HEK293 (cell line): ENCODE measurements at regions not wholly inside any gene's neighbourhood (a gene's known extent, or its start where the extent isn't known, plus 50 kb on each side); places are given as distances from the start of the nearest gene placed in this dataset.

Experiments used
- SP2 ChIP-seq: fragments of 450-650 bp; formaldehyde crosslinking; IDR thresholded peaks from 2 replicates; pipeline ENCODE4 v1.5.1; 2016; ENCODE audit warnings: missing biosample characterization, missing genetic modification characterization
- ZNF140 ChIP-seq: fragments of 450-650 bp; formaldehyde crosslinking; IDR thresholded peaks from 2 replicates; pipeline ENCODE4 v1.5.1; 2016; ENCODE audit warnings: missing biosample characterization, missing genetic modification characterization
- ZNF211 ChIP-seq: fragments of 450-650 bp; formaldehyde crosslinking; IDR thresholded peaks from 2 replicates; pipeline ENCODE4 v1.5.1; 2016; ENCODE audit warnings: low read depth, missing biosample characterization, missing genetic modification characterization
- TF ChIP-seq, protein P1 (sequence below): fragments of 450-650 bp; formaldehyde crosslinking; conservative IDR thresholded peaks from 2 replicates; pipeline ENCODE4 v1.5.1; 2016; ENCODE audit warnings: low read depth, missing biosample characterization, missing genetic modification characterization
- TF ChIP-seq, protein P2 (sequence below): fragments of 450-650 bp; formaldehyde crosslinking; IDR thresholded peaks from 2 replicates; pipeline ENCODE4 v1.5.1; 2017; ENCODE audit warnings: missing biosample characterization, missing genetic modification characterization
- TF ChIP-seq, protein P3 (sequence below): fragments of 450-650 bp; formaldehyde crosslinking; IDR thresholded peaks from 2 replicates; pipeline ENCODE4 v1.5.1; 2016; ENCODE audit warnings: missing biosample characterization, missing genetic modification characterization
- TF ChIP-seq, protein P4 (sequence below): fragments of 450-650 bp; formaldehyde crosslinking; IDR thresholded peaks from 2 replicates; pipeline ENCODE4 v1.5.1; 2016; ENCODE audit warnings: missing biosample characterization, missing genetic modification characterization

DNA sequence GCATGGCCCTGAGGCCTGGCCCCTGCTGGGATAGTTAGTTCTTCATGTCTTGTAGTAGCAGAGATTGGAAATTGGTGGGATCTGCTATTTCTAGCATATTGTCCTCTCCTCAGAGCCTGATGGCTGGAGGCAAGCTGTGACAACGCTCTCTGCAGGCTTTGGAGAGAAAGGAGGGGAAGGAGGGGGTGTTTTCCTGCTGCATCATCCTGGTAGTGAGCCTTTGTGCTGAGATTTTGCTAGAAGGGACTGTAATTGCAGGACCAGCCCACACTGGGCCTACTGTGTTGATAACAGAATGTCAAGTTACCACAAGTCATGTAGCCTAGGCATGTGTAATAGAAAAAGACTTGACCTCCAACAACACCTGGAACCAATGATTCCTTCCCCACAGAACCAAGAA lies 351.0 kb downstream of the SIPA1L2 start:
- TF ChIP-seq SP2 (no peak), ZNF140 (tag by site-specific recombination) (no peak), ZNF211 (tag by site-specific recombination) (no peak)
- TF ChIP-seq, protein P1, sequence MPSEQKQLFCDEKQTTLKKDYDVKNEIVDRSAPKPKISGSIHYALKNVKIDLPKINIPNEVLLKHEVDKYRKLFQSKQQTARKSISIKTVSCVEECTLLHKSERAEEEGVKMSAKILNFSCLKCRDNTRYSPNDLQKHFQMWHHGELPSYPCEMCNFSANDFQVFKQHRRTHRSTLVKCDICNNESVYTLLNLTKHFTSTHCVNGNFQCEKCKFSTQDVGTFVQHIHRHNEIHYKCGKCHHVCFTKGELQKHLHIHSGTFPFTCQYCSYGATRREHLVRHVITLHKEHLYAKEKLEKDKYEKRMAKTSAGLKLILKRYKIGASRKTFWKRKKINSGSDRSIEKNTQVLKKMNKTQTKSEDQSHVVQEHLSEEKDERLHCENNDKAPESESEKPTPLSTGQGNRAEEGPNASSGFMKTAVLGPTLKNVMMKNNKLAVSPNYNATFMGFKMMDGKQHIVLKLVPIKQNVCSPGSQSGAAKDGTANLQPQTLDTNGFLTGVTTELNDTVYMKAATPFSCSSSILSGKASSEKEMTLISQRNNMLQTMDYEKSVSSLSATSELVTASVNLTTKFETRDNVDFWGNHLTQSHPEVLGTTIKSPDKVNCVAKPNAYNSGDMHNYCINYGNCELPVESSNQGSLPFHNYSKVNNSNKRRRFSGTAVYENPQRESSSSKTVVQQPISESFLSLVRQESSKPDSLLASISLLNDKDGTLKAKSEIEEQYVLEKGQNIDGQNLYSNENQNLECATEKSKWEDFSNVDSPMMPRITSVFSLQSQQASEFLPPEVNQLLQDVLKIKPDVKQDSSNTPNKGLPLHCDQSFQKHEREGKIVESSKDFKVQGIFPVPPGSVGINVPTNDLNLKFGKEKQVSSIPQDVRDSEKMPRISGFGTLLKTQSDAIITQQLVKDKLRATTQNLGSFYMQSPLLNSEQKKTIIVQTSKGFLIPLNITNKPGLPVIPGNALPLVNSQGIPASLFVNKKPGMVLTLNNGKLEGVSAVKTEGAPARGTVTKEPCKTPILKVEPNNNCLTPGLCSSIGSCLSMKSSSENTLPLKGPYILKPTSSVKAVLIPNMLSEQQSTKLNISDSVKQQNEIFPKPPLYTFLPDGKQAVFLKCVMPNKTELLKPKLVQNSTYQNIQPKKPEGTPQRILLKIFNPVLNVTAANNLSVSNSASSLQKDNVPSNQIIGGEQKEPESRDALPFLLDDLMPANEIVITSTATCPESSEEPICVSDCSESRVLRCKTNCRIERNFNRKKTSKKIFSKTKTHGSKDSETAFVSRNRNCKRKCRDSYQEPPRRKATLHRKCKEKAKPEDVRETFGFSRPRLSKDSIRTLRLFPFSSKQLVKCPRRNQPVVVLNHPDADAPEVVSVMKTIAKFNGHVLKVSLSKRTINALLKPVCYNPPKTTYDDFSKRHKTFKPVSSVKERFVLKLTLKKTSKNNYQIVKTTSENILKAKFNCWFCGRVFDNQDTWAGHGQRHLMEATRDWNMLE (tag by site-specific recombination) = no peak
- TF ChIP-seq, protein P2, sequence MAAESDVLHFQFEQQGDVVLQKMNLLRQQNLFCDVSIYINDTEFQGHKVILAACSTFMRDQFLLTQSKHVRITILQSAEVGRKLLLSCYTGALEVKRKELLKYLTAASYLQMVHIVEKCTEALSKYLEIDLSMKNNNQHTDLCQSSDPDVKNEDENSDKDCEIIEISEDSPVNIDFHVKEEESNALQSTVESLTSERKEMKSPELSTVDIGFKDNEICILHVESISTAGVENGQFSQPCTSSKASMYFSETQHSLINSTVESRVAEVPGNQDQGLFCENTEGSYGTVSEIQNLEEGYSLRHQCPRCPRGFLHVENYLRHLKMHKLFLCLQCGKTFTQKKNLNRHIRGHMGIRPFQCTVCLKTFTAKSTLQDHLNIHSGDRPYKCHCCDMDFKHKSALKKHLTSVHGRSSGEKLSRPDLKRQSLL (tag by site-specific recombination) = no peak
- TF ChIP-seq, protein P3, sequence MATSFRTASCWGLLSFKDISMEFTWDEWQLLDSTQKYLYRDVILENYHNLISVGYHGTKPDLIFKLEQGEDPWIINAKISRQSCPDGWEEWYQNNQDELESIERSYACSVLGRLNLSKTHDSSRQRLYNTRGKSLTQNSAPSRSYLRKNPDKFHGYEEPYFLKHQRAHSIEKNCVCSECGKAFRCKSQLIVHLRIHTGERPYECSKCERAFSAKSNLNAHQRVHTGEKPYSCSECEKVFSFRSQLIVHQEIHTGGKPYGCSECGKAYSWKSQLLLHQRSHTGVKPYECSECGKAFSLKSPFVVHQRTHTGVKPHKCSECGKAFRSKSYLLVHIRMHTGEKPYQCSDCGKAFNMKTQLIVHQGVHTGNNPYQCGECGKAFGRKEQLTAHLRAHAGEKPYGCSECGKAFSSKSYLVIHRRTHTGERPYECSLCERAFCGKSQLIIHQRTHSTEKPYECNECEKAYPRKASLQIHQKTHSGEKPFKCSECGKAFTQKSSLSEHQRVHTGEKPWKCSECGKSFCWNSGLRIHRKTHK (tag by site-specific recombination) = no peak
- TF ChIP-seq, protein P4, sequence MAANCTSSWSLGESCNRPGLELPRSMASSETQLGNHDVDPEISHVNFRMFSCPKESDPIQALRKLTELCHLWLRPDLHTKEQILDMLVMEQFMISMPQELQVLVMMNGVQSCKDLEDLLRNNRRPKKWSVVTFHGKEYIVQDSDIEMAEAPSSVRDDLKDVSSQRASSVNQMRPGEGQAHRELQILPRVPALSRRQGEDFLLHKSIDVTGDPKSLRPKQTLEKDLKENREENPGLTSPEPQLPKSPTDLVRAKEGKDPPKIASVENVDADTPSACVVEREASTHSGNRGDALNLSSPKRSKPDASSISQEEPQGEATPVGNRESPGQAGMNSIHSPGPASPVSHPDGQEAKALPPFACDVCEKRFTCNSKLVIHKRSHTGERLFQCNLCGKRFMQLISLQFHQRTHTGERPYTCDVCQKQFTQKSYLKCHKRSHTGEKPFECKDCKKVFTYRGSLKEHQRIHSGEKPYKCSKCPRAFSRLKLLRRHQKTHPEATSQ (tag by site-specific recombination) = no peak
